ENCODE measurements at regions not wholly inside any gene's neighbourhood (a gene's known extent, or its start where the extent isn't known, plus 50 kb on each side); places are given as distances from the start of the nearest gene placed in this dataset.

- Mint-ChIP-seq H3K9me3 (ENCODE audit: low read depth) (no peaks in the 10 kb centered on the region), H3K4me1 (ENCODE audit: low read depth) (no peaks in the 10 kb centered on the region), H3K27me3 (ENCODE audit: low read depth) (peaks cover 24% of the 10 kb centered on the region), H3K4me3 (ENCODE audit: unreplicated experiment) (no peak overlapping the region), H3K36me3 (ENCODE audit: low read depth) (no peaks in the 10 kb centered on the region), H3K27ac (ENCODE audit: unreplicated experiment) (no peak overlapping the region)
- TF ChIP-seq, protein P1, sequence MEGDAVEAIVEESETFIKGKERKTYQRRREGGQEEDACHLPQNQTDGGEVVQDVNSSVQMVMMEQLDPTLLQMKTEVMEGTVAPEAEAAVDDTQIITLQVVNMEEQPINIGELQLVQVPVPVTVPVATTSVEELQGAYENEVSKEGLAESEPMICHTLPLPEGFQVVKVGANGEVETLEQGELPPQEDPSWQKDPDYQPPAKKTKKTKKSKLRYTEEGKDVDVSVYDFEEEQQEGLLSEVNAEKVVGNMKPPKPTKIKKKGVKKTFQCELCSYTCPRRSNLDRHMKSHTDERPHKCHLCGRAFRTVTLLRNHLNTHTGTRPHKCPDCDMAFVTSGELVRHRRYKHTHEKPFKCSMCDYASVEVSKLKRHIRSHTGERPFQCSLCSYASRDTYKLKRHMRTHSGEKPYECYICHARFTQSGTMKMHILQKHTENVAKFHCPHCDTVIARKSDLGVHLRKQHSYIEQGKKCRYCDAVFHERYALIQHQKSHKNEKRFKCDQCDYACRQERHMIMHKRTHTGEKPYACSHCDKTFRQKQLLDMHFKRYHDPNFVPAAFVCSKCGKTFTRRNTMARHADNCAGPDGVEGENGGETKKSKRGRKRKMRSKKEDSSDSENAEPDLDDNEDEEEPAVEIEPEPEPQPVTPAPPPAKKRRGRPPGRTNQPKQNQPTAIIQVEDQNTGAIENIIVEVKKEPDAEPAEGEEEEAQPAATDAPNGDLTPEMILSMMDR (IDR thresholded peaks at IDR 0.05), result no peak
- no peak for DNase-seq (ENCODE audit: low spot score)
Measured at GRCh38 chr4:110967936-110968335, 345.1 kb upstream of the PITX2 start.

DNA sequence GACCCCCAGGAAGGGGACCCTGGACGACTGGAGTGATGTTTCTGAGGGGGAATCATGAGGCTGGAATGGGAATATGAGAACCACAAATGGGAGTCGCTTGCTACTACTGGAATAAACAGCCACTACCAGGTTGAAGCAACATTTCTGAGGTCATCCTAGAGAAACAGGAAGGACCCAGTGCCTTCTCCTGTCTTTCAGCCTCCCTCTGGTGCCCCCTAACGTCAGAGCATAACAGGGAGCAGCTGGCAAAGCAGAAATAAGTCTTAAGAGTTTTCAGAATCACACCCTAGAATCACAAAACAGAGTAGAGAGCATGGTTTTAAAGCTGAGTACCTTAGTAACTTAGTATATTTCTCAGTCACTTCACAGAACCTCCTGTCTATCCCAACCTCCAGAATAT, 347.8 kb upstream of the PITX2 start:
- TF ChIP-seq, protein P1 (IDR thresholded peaks at IDR 0.05), result peak; percentile 51
- Mint-ChIP-seq H3K36me3 (ENCODE audit: low read depth) (no peaks in the 10 kb centered on the region), H3K9me3 (ENCODE audit: low read depth) (no peaks in the 10 kb centered on the region), H3K4me1 (ENCODE audit: low read depth) (no peaks in the 10 kb centered on the region), H3K4me3 (ENCODE audit: unreplicated experiment) (no peak overlapping the region), H3K27ac (ENCODE audit: unreplicated experiment) (no peak overlapping the region), H3K27me3 (ENCODE audit: low read depth) (peaks cover 17% of the 10 kb centered on the region)
- no peak for DNase-seq (ENCODE audit: low spot score)

- no peak for DNase-seq (ENCODE audit: low spot score)
- H3K27ac Mint-ChIP-seq (ENCODE audit: unreplicated experiment), result no peak overlapping the region
- no peak overlapping the region for H3K4me3 Mint-ChIP-seq (ENCODE audit: unreplicated experiment)
- no peaks in the 10 kb centered on the region for H3K36me3 Mint-ChIP-seq (ENCODE audit: low read depth)
- H3K27me3 Mint-ChIP-seq (ENCODE audit: low read depth), result peaks cover 15% of the 10 kb centered on the region
- TF ChIP-seq, protein P1 (IDR thresholded peaks at IDR 0.05), result no peak
- no peaks in the 10 kb centered on the region for H3K9me3 Mint-ChIP-seq (ENCODE audit: low read depth)
- H3K4me1 Mint-ChIP-seq (ENCODE audit: low read depth), result no peaks in the 10 kb centered on the region
Measured at GRCh38 chr4:110975338-110975737, 352.5 kb upstream of the PITX2 start.

- no peak overlapping the region for H3K4me3 Mint-ChIP-seq (ENCODE audit: unreplicated experiment)
- TF ChIP-seq, protein P1 (IDR thresholded peaks at IDR 0.05), result no peak
- peaks cover 9% of the 10 kb centered on the region for H3K27me3 Mint-ChIP-seq (ENCODE audit: low read depth)
- H3K9me3 Mint-ChIP-seq (ENCODE audit: low read depth), result no peaks in the 10 kb centered on the region
- no peaks in the 10 kb centered on the region for H3K36me3 Mint-ChIP-seq (ENCODE audit: low read depth)
- no peaks in the 10 kb centered on the region for H3K4me1 Mint-ChIP-seq (ENCODE audit: low read depth)
- H3K27ac Mint-ChIP-seq (ENCODE audit: unreplicated experiment), result no peak overlapping the region
- no peak for DNase-seq (ENCODE audit: low spot score)
Measured at GRCh38 chr4:110977554-110977953, 354.7 kb upstream of the PITX2 start.

DNA sequence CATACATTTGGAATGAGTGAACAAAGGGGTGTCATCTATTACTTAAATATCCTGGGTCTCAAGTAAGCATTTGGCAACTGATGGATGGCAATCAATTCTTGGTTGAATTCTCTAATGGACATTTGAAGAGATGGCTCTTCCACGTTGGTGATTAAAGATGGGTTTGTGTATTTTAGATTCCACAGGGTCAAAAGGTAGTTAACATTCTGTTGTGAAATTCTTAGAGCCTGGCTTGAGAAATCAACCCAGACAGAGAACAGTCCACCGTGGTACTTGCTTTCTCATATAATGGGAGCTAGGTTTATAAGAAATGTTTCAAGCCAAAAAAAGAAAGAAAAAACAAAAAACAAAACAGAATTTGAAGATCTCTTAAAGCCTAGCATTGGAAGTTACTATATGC, 355.9 kb upstream of the PITX2 start:
- Mint-ChIP-seq H3K4me1 (ENCODE audit: low read depth) (no peaks in the 10 kb centered on the region), H3K36me3 (ENCODE audit: low read depth) (no peaks in the 10 kb centered on the region), H3K27me3 (ENCODE audit: low read depth) (peaks cover 7% of the 10 kb centered on the region), H3K4me3 (ENCODE audit: unreplicated experiment) (no peak overlapping the region), H3K9me3 (ENCODE audit: low read depth) (no peaks in the 10 kb centered on the region), H3K27ac (ENCODE audit: unreplicated experiment) (no peak overlapping the region)
- TF ChIP-seq, protein P1 (IDR thresholded peaks at IDR 0.05), result no peak
- DNase-seq (ENCODE audit: low spot score), result no peak
